ENCODE measurements at regions not wholly inside any gene's neighbourhood (a gene's known extent, or its start where the extent isn't known, plus 50 kb on each side); places are given as distances from the start of the nearest gene placed in this dataset.

DNA sequence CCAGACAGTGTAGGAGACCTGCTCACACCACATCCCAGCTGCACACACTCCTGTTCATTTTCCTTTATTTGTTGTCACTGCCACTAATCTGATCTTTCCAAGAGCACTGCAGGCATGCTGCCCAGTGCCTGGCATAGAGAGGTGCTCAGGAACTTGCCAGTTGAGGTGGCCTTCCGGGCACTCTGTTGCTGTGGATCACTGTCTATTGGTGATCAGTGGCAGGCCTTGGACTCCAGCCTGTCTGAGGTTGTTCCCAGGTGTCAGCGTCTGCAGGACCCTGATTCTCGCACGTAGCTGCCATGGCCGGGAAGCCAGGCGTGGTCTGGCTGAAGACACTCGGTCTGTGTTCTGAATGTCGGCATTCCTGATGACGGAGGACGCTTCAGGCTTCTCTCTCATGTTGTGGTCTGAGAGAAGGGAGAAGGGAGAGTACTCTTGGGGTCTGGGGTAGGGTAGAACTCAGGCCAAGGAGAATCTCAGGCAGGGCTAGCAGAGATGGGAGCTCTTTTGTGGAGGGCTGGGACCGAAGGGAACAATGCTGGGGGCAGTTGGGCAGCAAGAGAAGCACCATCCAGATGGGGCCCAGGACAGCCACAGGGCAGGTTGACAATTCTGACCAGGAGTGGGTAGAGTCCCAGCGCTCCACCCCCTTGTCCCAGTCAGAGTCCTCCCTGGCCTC, 240.9 kb downstream of the MYCN start:
- DNase-seq = no peak

- no peak for DNase-seq
Measured at GRCh38 chr2:16180631-16181030, 240.3 kb downstream of the MYCN start.

DNA sequence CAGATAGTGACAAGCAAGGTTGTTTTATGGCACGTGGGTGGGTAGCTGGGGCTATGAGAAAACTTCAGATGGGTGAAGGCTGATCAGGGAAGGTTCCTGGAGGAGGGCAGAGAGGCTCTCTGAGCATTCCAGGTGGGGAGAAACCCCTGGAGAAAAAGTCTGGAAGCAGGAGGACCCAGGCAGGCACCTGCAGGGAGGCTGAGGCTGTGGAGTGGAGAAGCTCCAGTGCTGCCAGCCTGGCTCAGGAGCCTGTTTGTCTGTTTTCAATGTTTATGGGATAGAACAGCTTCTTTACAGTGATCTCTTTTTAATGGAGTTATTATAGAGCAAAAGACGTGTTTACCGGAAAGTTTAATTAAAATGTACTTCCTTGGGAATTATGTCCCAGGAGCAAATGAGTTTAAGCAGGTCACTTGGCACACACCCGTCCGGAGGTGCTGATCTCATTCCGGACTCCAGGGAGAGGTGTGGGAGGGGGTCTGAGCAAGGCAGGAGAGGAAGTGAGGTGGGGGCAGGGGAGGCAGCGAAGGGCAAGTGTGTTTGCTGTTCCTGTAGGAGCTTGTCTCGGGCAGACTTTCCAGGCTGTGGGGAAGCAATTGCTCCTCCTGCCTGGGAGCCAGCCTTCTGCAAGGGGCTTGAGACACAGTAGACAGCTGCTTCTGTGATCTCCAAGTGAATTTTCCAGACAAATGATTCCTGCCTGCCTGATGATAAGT, 239.5 kb downstream of the MYCN start:
- DNase-seq = no peak

DNA sequence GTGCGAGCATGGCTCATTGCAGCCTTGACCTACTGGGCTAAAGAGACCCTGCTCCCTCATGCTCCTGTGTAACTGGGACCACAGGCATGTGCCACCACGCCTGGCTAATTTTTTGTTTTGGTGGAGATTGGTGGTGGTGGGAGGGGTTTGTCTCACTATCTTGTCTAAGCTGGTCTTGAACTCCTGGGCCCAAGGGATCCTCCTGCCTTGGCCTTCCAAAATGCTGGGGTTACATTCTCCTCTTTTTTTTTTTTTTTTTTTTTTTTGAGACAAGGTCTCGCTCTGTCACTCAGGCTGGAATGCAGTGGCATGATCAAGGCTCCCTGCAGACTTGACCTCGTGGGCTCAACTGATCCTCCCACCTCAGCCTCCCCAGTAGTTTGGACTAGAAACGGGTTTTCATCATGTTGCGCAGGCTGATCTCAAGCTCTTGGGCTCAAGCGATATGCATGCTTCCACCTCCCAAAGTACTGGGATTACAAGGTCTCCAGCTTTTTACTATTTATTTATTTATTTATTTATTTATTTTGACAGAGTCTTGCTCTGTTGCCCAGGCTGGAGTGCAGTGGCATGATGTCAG, 238.3 kb downstream of the MYCN start:
- DNase-seq = no peak

DNA sequence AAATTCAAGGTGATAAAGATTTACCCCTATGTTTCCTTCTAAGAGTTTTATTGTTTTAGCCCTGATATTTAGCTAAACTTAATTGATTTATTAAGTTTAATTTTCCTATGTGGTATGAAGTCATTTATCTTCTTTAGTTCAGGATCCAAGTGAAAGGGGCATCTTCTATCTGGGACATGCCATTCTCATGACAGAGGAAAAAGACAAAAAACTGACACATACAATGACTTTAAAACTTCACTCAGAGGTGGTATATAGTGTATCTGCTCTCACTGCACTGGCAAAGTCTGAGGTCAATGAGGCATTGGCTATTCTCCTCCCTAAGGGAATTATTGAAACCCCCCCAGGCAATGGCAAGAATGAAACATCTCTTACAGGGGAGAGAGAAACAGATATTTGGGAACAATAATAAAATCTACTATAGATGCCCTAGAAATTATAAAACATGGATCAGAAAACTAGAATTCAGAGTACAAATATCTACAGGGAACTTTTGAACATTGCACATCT, 237.4 kb downstream of the MYCN start:
- no peak for DNase-seq

DNA sequence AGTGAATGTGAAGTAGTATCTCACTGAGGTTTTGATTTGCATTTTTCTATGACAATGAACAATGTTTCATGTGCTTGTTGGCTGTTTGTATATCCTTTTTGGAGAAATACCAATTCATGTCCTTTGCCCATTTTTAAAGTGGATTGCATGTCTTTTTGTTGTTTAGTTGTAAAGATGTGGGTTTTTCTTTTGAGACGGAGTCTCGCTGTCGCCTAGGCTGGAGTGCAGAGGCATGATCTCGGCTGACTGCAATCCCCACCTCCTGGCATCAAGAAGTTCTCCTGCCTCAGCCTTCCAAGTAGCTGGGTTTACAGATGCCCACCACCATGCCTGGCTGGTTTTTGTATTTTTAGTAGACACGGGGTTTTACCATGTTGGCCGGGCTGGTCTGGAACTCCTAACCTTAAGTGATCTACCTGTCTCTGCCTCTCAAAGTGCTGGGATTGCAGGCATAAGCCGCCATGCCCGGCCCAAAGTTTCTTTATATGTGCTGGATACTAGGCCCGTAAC, 236.7 kb downstream of the MYCN start:
- DNase-seq = no peak

DNA sequence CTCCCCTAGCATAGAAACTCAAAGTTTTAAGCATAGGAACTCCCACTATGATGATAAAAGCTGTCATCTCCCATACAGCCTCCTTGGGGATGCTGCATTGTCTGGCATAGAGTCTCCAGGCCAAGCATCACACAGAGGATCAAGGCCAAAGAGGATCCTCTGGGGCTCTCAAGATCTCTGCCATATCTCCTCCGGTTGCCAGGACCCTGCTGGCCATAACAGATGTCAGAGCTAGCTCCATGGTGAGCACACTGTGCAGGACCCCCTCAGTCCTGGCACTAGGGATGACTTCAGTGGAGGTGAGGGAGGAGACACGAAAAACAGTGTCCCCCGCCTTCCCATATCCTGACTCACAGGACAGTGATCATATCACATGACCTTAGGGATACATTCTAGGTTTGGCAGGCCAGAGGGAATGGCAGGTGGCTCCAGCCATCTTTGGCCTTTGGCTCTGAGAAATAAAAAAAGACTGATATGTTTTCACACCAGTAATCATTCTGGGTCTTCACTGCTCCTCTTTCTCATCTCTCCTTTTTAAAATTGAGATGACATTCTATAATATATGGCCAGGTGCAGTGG, 235.0 kb downstream of the MYCN start:
- DNase-seq = no peak

GRCh38 chr2:16174693-16175045, 234.3 kb downstream of the MYCN start:
- DNase-seq = no peak

DNA sequence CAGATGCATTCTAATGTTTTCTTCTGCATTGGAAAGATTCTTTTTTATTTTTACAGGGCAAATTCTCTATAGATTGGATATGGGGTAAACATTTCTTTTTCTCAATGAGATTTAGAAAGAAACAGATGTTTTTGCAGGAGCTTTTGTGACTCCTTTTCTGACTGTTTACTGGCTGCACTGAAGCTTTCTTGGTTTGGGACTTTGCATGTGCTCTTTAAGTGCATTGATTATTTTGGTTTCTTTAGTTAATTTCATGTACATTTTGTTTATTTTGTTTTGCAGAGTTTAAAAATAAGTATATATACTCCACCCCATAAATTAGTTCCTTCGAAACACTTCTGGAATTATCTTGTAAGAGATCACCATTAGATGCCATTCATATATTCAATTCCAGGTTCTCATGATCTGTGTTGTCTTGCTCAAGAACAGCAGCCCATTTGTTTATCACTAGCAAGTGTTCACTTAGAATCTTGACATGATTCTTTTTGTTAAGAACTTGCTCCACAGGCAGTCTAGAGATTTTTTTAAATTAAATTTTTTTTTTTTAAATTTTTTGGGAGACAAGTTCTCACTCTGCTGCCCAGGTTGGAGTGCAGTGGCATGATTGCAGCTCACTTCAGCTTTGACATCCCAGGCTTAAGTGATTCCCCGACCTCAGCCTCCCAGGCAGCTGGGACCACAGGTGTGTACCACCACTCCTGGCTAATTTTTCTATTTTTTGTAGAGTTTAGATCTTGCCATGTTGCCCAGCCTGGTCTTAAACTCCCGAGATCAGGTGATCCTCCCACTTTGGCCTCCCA, 233.7 kb downstream of the MYCN start:
- DNase-seq = no peak

DNA sequence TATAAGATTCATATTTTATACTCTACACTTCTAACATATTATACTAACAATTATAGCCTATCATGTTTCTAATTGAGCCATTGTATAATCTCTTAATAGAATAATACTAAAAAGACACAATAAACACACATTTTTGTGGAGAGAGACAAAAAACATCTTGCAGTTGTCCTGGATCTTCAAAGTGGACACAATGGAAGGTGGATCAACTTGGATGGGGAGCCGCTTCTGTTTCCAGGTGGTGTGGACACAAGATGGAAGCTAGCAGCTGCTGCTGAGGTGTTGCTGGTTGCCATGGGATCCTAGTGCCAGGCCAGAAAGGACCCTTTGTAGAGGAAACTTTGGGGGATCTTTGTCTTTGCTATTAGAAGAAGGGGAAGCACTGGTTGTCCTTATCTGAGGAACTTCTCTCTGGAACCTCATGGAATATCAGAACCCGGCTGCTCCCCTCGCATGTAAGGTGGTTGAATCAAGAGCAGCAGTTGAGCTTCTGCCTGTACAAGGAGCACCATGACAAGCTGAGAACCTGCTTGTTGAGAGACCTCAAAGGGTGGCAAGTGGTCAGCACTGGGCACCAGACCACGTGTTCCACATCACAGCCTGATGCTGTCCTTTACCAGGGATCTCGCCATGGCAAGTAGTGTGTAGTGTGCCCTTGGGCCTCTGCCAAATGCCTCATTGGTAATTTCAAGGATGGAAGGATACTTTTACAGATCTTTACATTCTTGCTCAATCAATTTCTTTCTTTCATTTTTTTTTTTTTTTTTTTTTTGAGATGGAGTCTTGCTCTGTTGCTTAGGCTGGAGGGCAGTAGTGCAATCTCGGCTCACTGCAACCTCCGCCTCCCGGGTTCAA, 232.2 kb downstream of the MYCN start:
- no peak for DNase-seq

- DNase-seq = no peak
Measured at GRCh38 chr2:16171425-16171920, 231.1 kb downstream of the MYCN start.

DNA sequence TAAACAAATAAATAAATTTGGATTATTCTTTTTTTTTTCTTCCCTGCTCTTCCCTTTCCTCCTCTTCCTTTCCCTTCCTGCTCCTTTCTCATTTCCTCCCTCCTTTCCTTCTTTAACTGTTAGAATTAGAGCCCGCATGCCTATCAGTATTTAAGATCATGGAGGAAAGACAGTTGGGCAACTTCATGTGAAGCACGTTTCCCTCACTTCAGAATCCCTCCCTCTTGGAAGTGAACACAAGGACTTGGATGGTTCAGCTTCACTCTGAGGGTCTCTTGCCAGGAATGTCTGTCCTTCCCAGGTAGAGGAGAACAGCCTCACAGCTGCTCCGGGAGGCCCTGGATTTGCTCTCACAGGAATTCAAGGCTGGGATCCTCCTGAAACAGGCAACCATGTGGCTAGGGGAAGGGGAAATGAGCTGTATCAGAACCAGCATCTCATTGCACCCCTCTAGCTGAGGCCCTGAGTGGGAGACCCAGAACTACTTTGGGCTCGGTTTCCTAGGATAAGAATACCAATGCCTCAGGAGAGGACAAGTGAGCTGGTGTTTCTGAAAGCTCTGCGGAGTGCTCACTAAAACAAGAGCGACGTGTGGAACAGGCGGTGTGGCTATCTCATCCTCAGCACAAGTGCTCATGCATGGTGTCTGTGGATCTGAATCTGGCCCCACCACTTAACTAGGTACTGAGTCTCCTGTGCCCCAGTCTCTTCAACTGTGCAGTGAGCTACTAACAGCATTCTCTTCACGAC, 230.5 kb downstream of the MYCN start:
- no peak for DNase-seq

- DNase-seq = no peak
Measured at GRCh38 chr2:16169381-16169960, 229.1 kb downstream of the MYCN start.

- DNase-seq = no peak
Measured at GRCh38 chr2:16168506-16169264, 228.3 kb downstream of the MYCN start.

- no peak for DNase-seq
Measured at GRCh38 chr2:16167870-16168426, 227.6 kb downstream of the MYCN start.

DNA sequence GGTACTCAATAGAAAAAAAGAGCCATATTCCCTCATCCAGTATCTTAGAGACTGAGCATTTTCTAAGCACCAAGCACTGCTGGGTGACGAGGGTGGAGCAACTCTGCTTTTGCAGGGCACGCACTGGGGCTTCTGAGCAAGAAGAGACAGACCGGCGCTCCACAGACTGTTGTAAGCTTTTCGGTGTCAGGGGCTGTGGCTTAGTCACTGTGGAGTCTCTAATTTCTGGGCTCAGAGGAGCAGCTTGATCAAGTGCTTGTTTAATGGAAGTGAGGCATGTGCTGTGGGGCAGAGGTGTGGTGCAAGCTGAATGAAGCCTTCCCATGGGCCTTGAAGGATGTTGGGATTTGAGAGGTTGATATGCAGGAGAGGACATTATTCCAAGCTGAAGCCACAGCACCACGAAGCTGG, 227.1 kb downstream of the MYCN start:
- no peak for DNase-seq

DNA sequence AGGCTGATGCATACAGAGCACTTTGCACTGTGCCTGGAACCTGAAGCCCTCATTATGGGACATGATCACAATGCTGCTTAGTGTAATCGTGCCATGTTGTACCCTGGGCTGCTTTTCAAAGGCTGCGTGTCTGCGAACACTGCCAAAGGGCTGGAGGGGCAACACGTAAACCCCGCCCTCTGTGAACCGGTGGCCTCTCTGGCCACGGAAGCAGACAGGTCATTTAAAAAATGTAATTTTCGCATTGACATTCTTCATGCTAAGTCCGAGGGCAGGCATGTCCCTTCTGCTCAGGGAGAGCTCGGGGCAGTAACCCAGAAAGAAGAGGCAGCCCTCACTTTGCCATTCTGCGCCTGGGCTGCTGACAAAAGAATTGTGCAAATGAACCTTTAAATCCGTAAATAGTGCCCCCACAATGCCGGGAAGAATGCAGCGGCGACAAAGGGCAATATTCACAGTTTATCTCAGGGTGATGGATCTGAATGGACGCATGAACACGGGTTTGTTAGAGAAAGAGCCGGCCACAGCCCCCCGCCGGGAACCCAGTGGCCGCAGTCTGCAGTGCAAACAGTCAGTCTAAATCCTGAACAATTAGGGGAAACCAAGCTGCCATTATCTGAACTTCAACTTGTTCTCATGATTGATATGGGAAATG, 226.1 kb downstream of the MYCN start:
- no peak for DNase-seq

DNA sequence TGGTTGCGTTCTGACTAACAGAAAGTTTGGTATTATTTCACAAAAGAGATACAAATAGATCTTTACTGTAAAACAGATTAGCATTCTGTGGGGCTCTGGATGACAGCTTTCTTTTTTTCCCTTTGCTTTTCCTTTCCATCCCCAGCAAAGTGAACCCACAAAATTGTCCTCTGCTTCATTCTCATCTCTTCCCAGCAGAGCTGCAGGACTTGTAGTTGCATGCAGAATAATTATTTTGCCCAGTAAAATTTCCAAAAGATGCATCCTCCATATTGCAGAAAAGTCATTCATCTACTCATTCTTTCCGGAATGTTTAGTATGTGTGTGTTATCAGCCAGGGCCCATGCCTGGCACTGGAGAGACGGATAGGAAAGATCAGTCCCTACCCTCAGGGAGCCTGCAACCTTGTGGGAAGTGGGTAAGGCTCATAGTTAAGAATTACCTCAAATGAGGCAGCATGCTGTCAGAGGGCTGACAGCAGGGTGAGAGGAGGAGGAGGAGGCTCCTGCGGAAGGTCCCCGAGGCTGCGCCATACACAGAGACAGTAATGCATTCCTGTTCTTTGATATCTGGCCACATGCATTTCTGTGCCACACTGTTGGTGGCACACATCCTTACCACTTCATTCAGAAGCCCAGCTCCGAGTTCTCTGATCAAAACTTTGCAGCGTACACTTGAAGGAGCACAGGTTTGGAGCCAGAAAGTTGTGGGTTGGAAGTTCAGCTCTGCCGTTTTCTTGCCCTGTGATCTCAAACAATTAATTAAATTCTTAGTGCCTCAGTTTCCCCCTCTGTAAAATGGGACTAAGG, 225.4 kb downstream of the MYCN start:
- no peak for DNase-seq
